ENCODE measurements at regions not wholly inside any gene's neighbourhood (a gene's known extent, or its start where the extent isn't known, plus 50 kb on each side); places are given as distances from the start of the nearest gene placed in this dataset.

DNA sequence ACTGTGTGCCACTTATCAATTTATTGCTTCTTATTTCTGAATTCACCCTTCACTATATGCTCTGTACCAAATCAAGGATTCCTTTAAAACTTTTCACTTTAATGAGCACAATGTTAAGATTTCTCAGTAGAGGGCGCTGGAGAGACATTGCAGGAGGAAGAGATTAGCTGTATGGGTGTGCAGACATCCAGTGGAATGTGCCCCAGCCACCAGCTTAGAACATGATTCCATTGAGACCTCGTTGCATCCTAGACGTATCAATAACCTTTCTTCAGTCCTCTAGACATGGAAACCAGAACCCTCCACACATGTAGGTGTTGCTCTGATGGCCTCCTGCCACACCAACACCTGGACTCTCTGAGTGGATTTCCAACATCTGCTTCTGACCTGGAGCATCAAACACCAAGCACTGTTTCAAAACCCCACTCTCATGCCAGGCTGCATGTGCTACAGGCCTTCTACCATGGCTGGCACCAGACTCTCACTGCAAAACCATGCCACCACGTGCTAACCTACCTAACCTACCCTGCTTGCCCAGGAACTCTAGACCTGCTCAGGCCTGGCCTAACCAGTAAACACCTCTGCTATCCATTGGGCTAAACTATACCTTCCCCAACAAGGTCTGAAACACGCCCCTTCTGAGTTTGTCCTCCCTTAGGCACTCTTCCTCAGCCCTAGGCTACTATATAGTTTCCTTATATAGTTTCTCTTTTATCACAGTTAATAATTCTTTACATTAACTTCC, 633.2 kb upstream of the PKDCC start:
- peak; percentile 29 for DNase-seq

DNA sequence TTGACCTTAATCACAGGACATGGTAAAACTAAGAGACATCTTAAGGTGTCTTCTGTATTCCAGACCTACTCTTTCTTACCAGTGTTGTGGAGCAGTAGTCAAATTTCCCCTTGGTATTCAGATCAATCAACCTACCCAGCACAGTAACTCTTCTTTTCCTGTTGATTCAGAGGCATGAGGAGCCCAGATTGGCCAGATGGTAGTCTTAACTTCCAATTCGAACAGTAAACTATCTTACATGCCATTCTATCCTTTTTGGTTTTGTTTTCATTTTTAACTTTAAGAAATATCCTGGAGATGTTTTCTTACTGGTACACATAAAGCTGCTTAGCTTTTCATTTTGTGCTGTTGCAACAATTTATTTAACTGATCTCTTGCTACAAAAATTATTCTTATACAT, 630.3 kb upstream of the PKDCC start:
- DNase-seq, result no peak

DNA sequence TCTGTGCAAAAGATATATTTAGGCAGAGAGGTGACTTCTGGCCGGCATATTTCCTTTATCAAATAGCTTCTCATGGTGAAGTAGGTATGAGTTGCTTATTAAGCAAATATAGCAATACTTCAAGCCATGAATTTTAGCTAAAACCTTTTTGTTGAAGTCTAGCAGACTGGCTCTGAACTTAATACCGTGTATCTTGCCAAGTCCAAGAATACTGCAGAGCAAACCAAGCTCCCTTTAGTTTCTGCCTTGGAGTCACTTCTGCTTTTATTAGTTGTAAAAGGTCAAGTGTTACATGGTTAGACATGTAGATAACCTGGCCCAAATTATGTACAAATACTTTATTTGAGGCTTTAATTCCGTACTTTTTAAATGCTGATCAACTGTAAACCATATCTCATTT, 627.6 kb upstream of the PKDCC start:
- DNase-seq, result no peak

DNA sequence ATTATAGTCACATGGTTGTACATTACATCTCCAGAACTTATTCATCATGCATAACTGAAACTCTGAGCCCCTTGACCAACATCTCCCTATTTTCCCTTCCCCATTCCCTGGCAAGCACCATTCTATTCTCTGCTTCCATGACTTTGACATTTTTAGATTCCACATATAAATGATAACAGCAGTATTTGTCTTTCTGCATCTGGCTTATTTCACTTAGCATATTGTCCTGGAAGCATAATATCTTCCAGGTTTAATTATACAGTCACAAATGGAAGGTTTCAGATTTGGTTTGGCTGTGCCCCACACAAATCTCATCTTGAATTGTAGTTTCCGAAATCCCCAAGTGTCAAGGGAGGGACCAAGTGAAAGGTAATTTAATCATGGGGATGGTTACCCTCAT, 626.9 kb upstream of the PKDCC start:
- no peak for DNase-seq

DNA sequence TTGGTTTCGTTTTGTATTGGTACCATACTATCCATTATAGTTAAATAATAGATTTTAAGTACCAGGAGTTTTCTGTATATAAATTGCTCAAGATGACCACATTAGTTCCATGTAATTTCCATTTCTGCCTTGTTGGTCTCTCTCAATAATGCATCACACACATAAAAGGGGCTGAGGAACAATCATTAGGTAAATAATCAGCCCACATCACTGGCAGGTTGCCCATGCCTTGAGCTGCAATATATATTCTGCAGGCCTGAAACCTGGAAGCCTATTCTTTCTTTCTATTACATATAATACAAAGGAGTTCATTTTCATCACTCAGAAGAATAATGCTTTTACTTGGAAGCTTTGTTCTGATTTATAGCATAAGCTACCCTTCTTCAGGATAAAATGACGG, 616.1 kb upstream of the PKDCC start:
- DNase-seq, result no peak

DNA sequence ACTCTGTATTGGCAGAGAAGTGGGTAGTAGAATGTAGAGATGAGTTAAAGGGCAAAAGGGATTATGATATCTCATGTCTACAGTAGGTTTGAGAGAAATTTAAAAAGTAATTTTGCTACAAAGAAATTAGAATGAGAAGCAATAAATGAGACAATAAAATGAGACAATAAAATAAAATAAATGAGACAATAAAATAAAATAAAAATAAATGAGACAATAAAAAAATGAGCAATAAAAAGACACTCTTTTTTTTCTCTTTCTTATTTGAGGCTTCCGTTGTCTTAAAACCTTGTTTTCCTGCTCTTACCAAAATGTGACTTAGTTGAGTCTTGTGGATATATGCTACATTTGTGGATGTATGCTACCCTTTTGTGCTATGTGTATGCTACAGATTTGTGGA, 615.4 kb upstream of the PKDCC start:
- no peak for DNase-seq

DNA sequence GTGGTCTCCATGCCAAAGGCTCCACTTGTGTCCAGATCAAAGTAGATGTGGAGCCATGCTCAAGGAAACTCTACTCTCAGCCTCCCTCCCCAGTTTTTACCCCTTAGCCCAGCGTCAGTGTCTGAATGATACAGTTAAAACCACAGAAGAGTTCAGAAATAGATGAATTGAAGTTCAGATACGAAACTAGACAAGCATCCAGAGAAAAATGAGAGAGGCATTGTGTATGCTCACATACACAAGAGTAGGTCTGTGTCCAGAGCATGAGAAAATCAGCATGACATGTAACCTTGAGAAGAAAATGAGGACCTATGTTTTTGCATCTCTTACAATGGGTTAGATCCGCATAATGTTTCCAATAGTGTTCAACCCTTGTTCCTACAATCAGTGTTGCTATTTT, 612.8 kb upstream of the PKDCC start:
- DNase-seq, result no peak

DNA sequence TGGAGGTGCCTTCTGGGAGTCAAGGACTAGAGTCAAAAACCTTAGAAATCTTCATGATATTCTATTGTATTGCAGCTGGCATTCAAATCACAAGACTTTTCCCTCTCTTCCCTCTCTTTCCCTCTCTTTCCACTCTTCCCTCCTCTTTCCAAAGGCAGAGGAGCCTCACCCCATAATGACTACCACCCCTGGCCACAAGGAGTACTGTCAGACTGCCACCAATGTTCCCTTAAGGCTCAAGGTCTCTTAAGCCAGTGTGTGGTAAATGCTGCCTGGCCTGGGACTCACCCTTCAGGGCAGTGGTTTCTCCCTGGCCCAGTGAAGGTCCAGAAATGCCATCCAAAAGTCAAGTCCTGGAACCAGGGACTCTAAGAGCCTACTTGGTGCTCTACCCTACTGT, 605.9 kb upstream of the PKDCC start:
- DNase-seq, result no peak

DNA sequence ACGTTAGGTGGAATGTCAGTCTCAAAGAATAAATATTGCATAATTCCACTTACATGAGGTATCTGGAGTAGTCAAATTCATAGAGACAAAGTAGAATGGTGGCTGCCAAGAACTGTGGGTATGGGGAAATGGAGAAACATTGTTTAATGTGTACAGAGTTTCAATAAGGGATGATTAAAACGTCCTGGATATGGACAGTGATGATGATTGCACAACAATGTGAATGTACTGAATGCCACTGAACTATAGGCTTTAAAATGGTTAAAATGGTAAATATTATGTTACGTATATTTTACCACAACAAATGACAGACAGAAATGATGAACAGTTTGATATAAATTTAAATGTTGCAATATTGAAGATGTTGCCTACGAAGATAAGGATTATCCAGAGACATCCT, 602.0 kb upstream of the PKDCC start:
- DNase-seq, result no peak

DNA sequence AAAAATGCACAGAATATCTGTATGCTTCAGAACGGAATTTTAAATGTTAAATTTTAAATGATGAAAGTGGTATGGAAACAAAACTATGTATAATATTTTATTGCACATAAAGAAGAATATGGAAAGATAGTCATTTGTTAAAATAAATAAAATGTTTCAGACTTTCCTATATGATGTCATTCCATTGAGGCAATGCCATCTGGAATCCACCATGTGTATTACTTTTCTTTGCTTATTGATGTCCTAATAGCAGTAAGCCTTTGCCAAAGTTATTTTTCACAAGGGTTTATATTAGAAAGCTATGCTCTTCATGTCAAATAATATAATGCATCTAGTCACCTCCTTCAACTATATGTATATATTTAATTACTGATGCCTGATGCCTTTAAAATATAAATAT, 601.6 kb upstream of the PKDCC start:
- no peak for DNase-seq

DNA sequence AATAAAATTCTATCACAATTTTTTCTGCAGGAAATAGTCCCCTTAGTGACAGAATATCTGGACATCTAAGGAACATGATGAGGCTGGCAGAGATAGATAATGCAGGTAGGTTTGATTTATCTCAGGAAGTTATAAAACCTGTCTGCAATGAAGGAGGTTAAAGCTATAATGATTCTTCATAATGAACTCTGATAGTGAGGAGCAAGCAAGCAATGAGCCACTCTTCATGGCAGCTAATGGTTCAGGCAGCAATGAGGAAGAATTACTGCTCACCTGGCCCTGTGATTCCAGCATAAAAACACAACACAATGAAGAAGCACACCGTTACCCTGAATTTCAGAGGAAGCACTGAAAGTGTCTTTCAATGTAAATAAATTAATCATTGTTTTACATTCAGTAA, 599.6 kb upstream of the PKDCC start:
- no peak for DNase-seq

DNA sequence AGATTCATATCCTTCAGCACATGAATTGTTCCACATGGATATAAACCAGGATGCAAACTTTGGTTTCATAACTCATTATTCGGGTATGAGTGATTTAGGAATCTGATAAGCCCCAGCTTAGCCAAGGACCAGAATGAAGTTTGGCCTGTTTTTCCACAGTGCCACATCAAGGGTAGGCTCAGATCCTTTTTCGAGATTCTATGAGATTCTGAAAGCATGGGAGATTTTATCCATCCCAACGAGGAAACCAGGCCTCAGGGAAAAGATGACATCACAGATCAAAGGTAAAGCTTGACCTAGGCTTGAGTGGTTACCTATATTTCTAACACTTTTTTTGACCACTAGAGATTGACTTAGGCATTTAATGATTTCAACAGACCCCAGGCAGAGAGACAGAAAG, 590.8 kb upstream of the PKDCC start:
- DNase-seq, result no peak

DNA sequence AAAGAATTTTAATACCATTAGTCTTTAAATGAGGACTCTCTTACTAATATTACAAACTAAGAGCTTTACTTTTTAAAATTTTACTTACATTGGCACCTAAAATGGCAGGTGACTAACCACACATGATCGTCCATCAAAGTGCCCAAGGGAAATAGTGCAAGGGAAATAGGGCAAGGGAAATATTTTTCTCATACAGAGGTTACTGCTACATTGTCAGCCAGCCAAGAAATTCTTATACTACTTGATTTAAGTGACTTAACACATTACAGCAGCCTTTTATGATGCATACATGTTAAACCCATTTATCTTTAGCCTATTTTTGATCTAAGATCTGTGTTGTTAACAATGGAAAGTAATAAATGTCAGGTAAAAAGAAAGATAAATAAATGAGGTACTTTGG, 587.2 kb upstream of the PKDCC start:
- no peak for DNase-seq

DNA sequence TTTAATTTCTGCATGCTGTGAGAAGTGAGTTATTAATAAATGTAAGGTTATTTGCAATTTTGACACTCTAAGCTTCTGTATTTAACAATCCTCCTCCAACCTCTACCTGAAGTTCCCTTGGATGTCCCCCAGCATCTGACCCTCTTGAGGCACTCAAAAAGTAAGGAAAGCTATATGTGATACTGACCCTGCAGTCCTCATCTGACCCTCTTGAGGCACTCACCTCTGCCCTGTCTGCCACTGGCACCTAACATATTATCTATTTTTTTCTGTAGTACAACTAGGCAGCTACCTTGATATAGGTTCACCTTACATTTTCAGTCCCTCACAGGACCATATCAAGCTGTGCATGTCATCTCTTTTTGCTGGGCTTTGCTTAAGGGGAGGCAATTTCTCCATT, 583.4 kb upstream of the PKDCC start:
- no peak for DNase-seq

DNA sequence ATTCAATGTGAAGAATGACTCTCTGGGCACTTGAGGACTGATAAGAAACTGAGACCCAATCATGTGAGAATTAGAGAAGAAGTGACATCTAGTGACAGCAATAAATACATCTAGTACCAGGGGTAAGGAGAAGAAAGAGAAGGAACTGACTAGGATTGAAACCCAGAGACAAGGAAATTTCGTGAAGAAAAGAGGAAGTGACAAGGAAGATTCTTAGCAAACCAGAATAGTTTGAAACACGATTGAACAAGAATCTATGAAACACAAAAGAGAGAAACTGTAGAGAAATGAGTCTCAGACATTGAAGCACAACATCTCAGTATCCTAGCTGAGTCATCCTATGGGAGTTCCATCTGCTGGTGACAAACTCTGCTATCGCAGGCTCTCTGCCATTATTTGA, 571.9 kb upstream of the PKDCC start:
- DNase-seq, result no peak

DNA sequence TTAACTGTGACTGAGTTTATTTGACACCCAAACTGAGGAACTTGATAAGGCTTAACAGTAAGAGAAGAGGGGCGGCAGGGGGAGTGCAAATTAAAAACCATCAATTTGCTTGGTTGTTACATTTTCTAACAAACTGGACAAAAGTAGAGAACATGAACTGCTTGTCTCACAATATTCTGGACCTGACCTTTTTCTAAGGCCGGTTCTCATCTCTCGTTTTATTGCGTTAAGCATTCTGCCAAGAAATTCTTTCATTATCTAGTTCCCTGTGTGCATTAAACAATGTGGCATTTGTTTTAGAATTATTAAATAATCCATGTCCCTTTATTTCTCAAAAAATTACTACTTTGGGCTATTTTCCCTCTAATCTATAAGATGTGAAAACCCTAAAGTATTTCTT, 565.2 kb upstream of the PKDCC start:
- DNase-seq, result no peak

DNA sequence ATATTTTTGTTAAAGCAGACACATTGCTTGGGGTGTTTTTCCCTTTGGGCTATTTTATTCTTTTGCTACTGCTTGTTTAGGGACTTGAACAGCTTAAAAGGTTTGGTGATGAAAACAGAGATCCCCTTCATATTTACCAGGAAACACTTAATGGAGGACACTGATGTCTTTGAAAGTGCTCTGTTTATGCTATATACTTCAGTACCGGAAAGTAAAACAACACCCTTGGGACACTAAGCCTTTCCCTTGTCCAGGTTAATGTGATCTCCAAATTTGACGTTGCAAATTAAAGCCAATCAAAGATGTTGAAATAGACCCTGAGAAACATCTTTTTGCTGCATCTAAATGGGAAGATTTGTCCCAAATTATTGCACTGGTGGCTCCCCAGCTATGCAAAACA, 564.6 kb upstream of the PKDCC start:
- DNase-seq, result no peak

DNA sequence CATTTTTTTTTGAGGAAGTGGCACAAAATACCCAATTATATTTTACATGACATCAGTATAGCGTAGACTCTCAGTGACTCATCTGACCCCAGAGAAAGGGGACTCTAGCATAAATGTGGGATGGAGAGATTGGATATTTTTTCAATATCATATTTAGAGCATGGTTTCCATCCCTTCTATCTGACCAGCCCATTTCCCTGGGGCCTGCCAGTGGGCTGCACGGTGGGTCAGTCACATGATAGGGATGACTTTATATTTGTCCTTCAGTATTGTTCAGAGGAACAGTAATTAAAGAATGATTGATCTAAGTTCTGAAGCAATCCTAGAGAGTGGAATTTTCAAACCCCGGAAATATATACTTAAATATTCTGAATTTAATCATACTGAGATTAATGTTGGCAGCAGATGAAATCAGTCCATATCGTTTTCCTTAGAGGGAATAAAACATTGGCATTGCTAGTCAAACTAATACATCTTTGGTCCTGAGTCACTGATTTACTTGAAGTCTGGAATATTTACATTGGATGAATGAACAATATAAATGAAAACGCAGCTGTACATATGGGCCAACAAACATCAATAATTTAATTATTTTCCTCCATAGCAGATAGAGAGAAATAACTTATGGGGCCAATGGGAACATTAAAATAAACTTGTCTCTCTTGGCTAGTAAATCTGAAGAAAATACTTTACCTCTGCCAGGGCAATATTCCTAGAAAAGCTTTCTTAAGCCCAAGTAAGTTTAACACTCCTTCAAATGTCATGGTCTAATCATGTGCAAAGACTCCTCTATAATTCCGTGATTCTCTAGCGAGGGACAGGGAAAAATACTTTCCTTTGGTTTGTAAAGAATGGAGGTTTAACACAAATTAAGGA, 563.6 kb upstream of the PKDCC start:
- DNase-seq, result no peak

DNA sequence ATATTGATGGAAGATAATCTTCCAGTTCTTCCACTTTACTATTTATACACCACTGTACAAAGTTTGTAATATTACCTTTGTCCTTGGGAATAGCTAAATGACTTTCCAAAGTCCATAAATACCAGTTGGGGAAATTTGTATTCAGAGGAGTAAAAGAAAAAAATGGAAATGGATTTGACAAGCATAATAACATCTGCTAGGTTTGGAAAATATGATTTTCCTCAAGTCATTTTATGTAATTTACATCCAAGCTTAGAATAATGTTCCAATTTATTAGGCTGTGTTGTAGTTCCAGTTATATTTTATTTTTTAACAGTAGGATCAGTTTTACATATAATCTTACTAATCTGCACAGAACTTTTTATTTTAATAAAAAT, 563.0 kb upstream of the PKDCC start:
- DNase-seq, result no peak

DNA sequence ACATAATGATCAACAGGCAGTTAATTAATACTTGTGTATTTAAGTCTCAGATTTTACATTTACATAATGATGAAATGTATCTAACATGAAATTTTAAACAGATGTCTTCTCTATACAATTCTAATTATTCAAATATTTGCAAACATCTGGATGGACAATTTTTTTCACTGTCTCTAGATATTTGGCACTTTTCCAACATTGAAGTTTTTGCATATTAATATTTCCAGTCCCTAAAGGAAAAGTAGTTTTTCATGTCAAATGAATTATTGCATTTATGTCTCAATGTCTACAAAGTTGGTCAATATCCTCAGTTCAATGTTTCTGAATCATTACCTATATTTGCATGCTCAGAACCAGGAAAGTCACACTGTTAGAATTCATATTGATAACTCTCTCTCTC, 560.9 kb upstream of the PKDCC start:
- DNase-seq, result no peak

DNA sequence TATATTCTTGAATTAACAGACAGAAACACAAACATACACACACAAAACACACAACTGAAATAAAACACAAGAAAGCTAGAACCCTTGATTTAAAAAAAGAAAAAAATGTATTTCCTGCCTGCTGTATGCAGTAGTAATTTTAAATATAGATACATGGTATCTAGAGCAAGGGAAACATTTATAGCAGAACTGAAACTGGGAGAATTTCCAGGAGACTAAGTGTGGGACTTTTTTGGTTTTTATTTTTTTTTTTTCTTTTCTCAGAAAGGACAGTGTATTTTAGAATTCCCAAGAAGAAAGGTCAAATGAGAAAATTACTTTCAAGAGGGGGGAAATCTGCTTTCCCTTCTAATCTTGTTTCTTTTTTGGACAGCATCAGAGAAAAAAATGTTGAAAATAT, 558.9 kb upstream of the PKDCC start:
- DNase-seq, result no peak

DNA sequence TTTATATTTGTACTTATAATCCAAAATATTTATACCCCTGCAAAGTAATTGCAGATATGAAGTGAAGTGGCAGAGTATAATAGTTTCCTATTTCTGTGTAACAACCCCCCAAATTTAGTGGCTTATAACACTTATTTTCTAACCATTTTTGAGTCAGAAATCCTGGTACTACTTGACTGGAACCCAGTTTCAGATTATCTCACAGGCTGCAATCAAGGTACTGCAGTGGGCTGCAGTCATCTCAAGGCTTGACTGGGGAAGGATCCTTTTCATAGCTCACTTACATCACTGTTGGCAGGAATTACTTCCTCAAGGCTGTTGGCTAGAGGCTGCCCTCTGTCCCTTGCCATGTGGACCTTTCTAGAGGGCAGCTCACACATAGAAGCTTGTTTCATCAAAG, 558.2 kb upstream of the PKDCC start:
- DNase-seq, result no peak

DNA sequence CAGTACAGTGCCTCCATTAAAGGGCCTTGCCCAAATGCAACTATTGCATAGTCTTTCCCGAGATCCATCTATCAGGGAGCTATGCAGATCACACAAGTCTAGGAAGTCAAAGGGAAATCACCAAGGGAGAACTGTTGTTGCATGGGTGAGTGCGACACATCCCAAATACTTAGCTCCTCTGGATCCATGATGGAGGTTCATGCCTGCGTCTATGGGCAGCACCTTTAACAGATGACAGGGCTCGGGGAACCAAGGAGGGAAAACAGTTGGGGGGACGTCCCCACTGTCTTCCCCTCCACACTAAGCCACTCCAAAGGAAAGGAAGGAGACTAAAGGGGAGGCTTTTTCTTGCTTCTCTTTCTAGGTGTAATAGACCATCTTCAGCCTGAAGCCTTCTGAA, 552.8 kb upstream of the PKDCC start:
- no peak for DNase-seq

DNA sequence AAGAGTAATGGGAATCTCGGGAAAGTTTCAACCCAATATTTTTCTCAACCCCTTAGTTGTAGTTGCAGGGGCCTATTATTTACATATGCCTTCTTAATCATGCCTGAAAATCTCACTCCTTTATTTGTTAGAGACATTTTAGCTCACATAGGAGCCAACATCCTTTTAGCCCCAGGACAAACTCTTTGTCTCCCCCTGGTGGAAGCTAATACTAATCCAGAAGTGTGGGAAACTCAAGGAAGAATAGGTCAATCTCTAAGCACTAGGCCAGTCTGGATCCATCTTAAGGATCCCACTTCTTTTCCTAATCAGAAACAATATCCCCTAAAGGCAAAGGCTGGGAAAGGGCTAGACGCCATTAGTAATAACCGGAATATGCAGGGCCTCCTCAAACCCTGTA, 550.9 kb upstream of the PKDCC start:
- no peak for DNase-seq

DNA sequence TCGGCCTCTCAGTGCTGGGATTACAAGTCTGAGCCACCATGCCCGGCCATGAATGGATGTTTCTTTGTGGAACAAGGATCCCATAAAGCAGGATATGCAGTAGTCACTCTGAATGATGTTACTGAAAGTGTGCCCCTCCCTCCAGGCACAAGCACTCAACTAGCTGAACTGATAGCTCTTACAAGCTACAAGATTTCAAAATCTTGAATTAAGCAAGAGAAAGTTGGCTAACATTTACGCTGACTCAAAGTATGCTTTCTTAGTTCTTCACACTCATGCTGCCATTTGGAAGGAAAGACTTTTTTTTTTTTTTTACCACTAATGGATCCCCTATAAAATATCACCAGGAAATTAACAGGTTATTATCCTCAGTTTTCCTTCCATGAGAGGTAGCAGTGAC, 549.0 kb upstream of the PKDCC start:
- DNase-seq, result no peak

Data from amniotic stem cell (primary cell).